ENCODE measurements at regions not wholly inside any gene's neighbourhood (a gene's known extent, or its start where the extent isn't known, plus 50 kb on each side); places are given as distances from the start of the nearest gene placed in this dataset.

DNA sequence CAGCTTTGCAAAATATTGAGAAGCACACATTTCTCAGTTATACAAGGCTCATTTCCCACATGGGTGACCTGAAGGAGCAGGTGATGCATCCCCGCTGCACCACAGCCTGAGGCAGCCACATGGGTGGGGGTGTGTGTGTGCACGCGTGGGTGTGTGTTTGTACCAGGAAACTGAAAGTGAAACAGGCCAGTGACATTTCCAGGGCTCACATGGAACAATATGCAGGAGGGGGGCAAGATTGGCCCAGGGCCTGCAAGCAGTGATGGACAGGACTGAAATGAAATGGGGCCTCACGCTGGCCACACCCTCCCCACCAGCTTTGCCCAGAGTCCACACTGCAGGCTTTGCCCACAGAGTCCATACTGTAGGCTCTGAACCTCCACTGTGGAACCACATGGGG, 154.2 kb upstream of the PARP11 start:
- DNase-seq (ENCODE audit: extremely low read depth, insufficient read length) = no peak
- Histone ChIP-seq H3K27me3 (replicated peaks; ENCODE audit: control insufficient read depth, insufficient read depth, low read length) (peaks cover 4% of the 10 kb centered on the region; the same call in 1 of the 2 replicates), H3K36me3 (ENCODE audit: control insufficient read depth, insufficient read depth, low read length) (no peaks in the 10 kb centered on the region), H3K4me3 (replicated peaks; ENCODE audit: low read depth, low read length) (no peak overlapping the region)
- TF ChIP-seq, protein P1, sequence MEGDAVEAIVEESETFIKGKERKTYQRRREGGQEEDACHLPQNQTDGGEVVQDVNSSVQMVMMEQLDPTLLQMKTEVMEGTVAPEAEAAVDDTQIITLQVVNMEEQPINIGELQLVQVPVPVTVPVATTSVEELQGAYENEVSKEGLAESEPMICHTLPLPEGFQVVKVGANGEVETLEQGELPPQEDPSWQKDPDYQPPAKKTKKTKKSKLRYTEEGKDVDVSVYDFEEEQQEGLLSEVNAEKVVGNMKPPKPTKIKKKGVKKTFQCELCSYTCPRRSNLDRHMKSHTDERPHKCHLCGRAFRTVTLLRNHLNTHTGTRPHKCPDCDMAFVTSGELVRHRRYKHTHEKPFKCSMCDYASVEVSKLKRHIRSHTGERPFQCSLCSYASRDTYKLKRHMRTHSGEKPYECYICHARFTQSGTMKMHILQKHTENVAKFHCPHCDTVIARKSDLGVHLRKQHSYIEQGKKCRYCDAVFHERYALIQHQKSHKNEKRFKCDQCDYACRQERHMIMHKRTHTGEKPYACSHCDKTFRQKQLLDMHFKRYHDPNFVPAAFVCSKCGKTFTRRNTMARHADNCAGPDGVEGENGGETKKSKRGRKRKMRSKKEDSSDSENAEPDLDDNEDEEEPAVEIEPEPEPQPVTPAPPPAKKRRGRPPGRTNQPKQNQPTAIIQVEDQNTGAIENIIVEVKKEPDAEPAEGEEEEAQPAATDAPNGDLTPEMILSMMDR (IDR thresholded peaks at IDR 0.05; ENCODE audit: insufficient read depth, low read length, poor library complexity, severe bottlenecking) = no peak

DNA sequence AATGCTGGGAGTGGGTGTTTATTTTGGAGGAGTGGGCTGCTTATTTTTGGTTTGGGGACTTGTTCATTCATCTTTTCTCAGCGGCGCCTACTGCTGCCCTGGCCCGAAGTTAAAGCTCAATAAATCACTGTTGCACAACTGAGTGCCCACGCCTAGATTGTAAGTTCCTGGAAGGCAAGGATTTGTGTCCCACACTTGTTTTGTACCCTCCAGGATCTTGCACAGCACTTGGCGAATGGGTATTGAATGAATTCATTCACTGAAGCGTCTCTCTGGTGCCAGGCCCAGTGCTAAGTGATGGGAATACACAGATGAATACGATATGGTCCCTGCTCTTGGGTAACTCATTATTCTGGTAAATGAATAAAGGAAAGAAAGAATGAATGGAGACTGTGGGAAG, 153.3 kb upstream of the PARP11 start:
- H3K36me3 ChIP-seq (ENCODE audit: control insufficient read depth, insufficient read depth, low read length) = no peaks in the 10 kb centered on the region
- peaks cover 4% of the 10 kb centered on the region; the same call in 1 of the 2 replicates for H3K27me3 ChIP-seq (replicated peaks; ENCODE audit: control insufficient read depth, insufficient read depth, low read length)
- no peak overlapping the region for H3K4me3 ChIP-seq (replicated peaks; ENCODE audit: low read depth, low read length)
- DNase-seq (ENCODE audit: extremely low read depth, insufficient read length) = no peak
- TF ChIP-seq, protein P1 (IDR thresholded peaks at IDR 0.05; ENCODE audit: insufficient read depth, low read length, poor library complexity, severe bottlenecking) = no peak

DNA sequence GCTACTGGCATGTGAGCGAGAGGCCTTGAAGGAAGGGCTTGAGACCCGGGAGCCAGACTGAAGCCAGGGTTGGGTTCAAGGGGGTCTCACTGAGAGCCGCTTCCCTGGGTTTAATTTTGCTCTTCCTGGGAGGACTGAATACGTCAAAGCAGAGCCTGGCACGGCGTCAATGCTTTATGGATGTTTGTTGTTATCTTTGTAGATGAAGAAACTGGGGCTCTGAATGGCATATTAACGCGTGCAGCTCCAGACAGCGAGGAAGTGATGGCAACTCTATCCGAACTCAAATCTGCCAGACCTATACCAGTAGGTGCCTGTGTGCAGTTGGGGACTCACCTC, 152.8 kb upstream of the PARP11 start:
- TF ChIP-seq, protein P1 (IDR thresholded peaks at IDR 0.05; ENCODE audit: insufficient read depth, low read length, poor library complexity, severe bottlenecking) = no peak
- Histone ChIP-seq H3K27me3 (replicated peaks; ENCODE audit: control insufficient read depth, insufficient read depth, low read length) (peaks cover 4% of the 10 kb centered on the region; the same call in 1 of the 2 replicates), H3K36me3 (ENCODE audit: control insufficient read depth, insufficient read depth, low read length) (no peaks in the 10 kb centered on the region), H3K4me3 (replicated peaks; ENCODE audit: low read depth, low read length) (no peak overlapping the region)
- no peak for DNase-seq (ENCODE audit: extremely low read depth, insufficient read length)

DNA sequence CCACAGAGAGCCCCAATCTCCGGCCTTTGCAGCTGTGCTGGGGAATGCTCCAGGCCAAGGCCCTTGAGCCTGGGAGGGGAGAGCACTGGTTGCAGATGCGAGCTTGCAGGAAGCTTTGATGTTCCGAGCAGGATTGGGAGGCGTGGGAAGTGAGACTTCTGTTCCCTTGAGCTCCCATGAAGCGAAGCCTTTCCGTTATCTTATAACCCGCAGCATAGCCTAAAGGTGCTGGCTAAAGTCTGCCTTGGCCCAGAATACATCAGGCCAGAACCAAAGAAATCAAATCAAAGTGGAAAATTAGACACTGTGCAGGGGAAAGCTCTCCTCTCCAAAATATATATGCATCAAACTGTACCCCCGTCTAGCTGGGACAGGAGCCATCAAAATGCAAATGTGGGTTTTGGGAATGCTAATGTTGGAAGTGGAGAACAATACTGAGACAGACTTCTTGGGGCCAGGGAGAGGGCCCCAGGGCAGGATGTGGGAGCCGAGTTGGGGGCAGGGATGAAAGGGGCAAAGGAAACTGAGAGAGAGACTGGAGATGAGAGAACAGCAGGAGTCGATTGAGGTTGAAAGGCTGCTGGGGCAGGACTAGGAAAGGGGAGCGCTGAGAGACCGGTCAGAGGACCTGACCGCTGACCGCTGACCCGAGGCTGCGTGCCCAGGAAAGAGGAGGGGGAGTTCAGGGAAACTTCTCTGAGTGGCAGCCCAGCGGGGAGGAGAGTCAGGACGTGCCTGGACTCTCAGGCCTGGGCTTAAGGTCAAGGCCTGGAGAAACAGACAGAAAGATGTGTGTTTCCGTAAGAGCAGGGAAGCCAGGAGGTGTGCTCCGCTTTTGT, 152.2 kb upstream of the PARP11 start:
- no peak overlapping the region for H3K4me3 ChIP-seq (replicated peaks; ENCODE audit: low read depth, low read length)
- DNase-seq (ENCODE audit: extremely low read depth, insufficient read length) = no peak
- TF ChIP-seq, protein P1 (IDR thresholded peaks at IDR 0.05; ENCODE audit: insufficient read depth, low read length, poor library complexity, severe bottlenecking) = no peak
- H3K36me3 ChIP-seq (ENCODE audit: control insufficient read depth, insufficient read depth, low read length) = no peaks in the 10 kb centered on the region
- peaks cover 3% of the 10 kb centered on the region; the same call in 1 of the 2 replicates for H3K27me3 ChIP-seq (replicated peaks; ENCODE audit: control insufficient read depth, insufficient read depth, low read length)

DNA sequence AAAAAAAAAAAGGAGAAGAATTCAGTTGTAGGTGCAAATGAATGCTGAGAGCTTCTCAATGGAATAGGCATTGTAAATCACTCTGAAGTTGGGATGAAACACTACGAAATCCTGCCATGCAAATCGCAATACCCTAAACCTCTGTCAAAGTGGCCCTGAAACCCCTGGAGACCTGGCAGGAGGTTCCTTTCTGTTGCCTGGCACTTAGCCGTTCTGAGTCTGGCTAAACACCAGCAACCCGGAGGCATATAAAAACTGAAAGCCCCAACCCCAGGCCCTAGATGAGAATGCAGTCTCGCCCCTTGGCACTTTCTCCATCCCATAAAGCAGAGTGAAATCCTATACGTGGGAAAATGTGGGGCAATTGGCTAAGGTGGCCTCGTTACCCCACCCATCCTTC, 151.5 kb upstream of the PARP11 start:
- Histone ChIP-seq H3K36me3 (ENCODE audit: control insufficient read depth, insufficient read depth, low read length) (no peaks in the 10 kb centered on the region), H3K27me3 (replicated peaks; ENCODE audit: control insufficient read depth, insufficient read depth, low read length) (peaks cover 1% of the 10 kb centered on the region; the same call in 1 of the 2 replicates), H3K4me3 (replicated peaks; ENCODE audit: low read depth, low read length) (no peak overlapping the region)
- DNase-seq (ENCODE audit: extremely low read depth, insufficient read length) = no peak
- TF ChIP-seq, protein P1 (IDR thresholded peaks at IDR 0.05; ENCODE audit: insufficient read depth, low read length, poor library complexity, severe bottlenecking) = no peak

Measured in GM06990 (cell line).